ENCODE measurements at regions not wholly inside any gene's neighbourhood (a gene's known extent, or its start where the extent isn't known, plus 50 kb on each side); places are given as distances from the start of the nearest gene placed in this dataset.
"Not testable (repeated sequence)": the region's sequence is repeated elsewhere in the genome, so short reads cannot be mapped to it uniquely, and the experiment has no call there.

GRCh38 chr4:157763490-157763889, 409.3 kb downstream of the GASK1B start:
- intact Hi-C loops (cut with DNase I, micrococcal nuclease): no loop called here
- peak; percentile 49 for ATAC-seq
- no peak for DNase-seq

GRCh38 chr4:157754410-157754809, 418.4 kb downstream of the GASK1B start:
- intact Hi-C loops (cut with DNase I, micrococcal nuclease): no loop called here
- no peak for ATAC-seq
- DNase-seq: no peak

GRCh38 chr4:157751631-157752030, 421.2 kb downstream of the GASK1B start:
- ATAC-seq: no peak
- DNase-seq: no peak
- intact Hi-C loops (cut with DNase I, micrococcal nuclease): no loop called here

GRCh38 chr4:157741642-157742041, 431.2 kb downstream of the GASK1B start:
- intact Hi-C loops (cut with DNase I, micrococcal nuclease): no loop called here
- ATAC-seq (no peak), DNase-seq (no peak)

- intact Hi-C loops (cut with DNase I, micrococcal nuclease): no loop called here
- ATAC-seq (no peak), DNase-seq (no peak)
These were observed 433.6 kb downstream of the GASK1B start for GRCh38 chr4:157739242-157739641.

- no peak for DNase-seq
- intact Hi-C loops (cut with DNase I, micrococcal nuclease): no loop called here
- no peak for ATAC-seq
These were observed 444.6 kb downstream of the GASK1B start for GRCh38 chr4:157728215-157728614.

GRCh38 chr4:157727163-157727562, 445.7 kb downstream of the GASK1B start:
- intact Hi-C loops (cut with DNase I, micrococcal nuclease): no loop called here
- DNase-seq (no peak), ATAC-seq (no peak)

- ATAC-seq (no peak), DNase-seq (no peak)
- intact Hi-C loops (cut with DNase I, micrococcal nuclease): no loop called here
These were observed 450.7 kb downstream of the GASK1B start for GRCh38 chr4:157722146-157722545.

GRCh38 chr4:157713342-157713741, 459.5 kb downstream of the GASK1B start:
- intact Hi-C loops (cut with DNase I, micrococcal nuclease): no loop called here
- no peak for DNase-seq
- peak; percentile 46 for ATAC-seq

- DNase-seq (no peak), ATAC-seq (no peak)
- intact Hi-C loops (cut with DNase I, micrococcal nuclease): no loop called here
These were observed 466.7 kb downstream of the GASK1B start for GRCh38 chr4:157706155-157706554.

- DNase-seq: no peak
- ATAC-seq: no peak
- intact Hi-C loops (cut with DNase I, micrococcal nuclease): no loop called here
These were observed 470.0 kb downstream of the GASK1B start for GRCh38 chr4:157702831-157703230.

- DNase-seq: no peak
- intact Hi-C loops (cut with DNase I, micrococcal nuclease): no loop called here
- no peak for ATAC-seq
These were observed 471.2 kb downstream of the GASK1B start for GRCh38 chr4:157701695-157701994.

GRCh38 chr4:157700898-157701694, 471.7 kb downstream of the GASK1B start:
- intact Hi-C loops (cut with DNase I, micrococcal nuclease): no loop called here
- no peak for ATAC-seq
- DNase-seq: no peak

- intact Hi-C loops (cut with DNase I, micrococcal nuclease): no loop called here
- ATAC-seq (no peak), DNase-seq (no peak)
These were observed 468.9 kb downstream of the GRIA2 start for GRCh38 chr4:157689476-157689875.

- DNase-seq (no peak), ATAC-seq (no peak)
- intact Hi-C loops (cut with DNase I, micrococcal nuclease): no loop called here
These were observed 467.4 kb downstream of the GRIA2 start for GRCh38 chr4:157687971-157688370.

- intact Hi-C loops (cut with DNase I, micrococcal nuclease); DNase-seq: not testable (repeated sequence)
These were observed 458.8 kb downstream of the GRIA2 start for GRCh38 chr4:157679326-157679725.

GRCh38 chr4:157678478-157678877, 457.9 kb downstream of the GRIA2 start:
- no peak for ATAC-seq
- intact Hi-C loops (cut with DNase I, micrococcal nuclease): no loop called here
- no peak for DNase-seq

More at GRCh38 chr4:157679326-157679725, 458.8 kb downstream of the GRIA2 start:
- not testable (repeated sequence) for ATAC-seq

- intact Hi-C loops (cut with DNase I, micrococcal nuclease): no loop called here
- DNase-seq (no peak), ATAC-seq (no peak)
These were observed 454.2 kb downstream of the GRIA2 start for GRCh38 chr4:157674699-157675098.

- no peak for DNase-seq
- ATAC-seq: no peak
These were observed 447.3 kb downstream of the GRIA2 start for GRCh38 chr4:157667836-157668235.

GRCh38 chr4:157664726-157665125, 444.2 kb downstream of the GRIA2 start:
- intact Hi-C loops (cut with DNase I, micrococcal nuclease): no loop called here
- ATAC-seq (no peak), DNase-seq (no peak)

More at GRCh38 chr4:157667836-157668235, 447.3 kb downstream of the GRIA2 start:
- intact Hi-C loops (cut with DNase I, micrococcal nuclease): no loop called here

Measured in left colon (tissue), 2 donors.